Subcutaneous abdominal adipose tissue (tissue), 5 donors: ENCODE measurements at regions not wholly inside any gene's neighbourhood (a gene's known extent, or its start where the extent isn't known, plus 50 kb on each side); places are given as distances from the start of the nearest gene placed in this dataset.

Source experiments
- H3K27ac ChIP-seq: one replicate; pipeline ENCODE4 v1.7.0; 2013; ENCODE audit warnings: low read depth, mild to moderate bottlenecking, inconsistent platforms, low read length, moderate library complexity
- H3K27me3 ChIP-seq, 5 donors: one replicate each; pipeline ENCODE4 v1.7.0; 2013; ENCODE audit warnings: low read length in 5 of 5, inconsistent platforms in 1 of 5; ENCODE audit not compliant: control insufficient read depth in 5 of 5, insufficient read depth in 4 of 5
- H3K36me3 ChIP-seq, 5 donors: one replicate each; pipeline ENCODE4 v1.7.0; 2013; ENCODE audit warnings: low read length in 5 of 5; ENCODE audit not compliant: control insufficient read depth in 5 of 5, insufficient read depth in 5 of 5
- H3K4me1 ChIP-seq, 5 donors: one replicate each; pipeline ENCODE4 v1.7.0; 2013; ENCODE audit warnings: low read length in 5 of 5, mild to moderate bottlenecking in 3 of 5, moderate library complexity in 1 of 5; ENCODE audit not compliant: control insufficient read depth in 5 of 5, insufficient read depth in 5 of 5
- H3K4me3 ChIP-seq, 5 donors: one replicate each; pipeline ENCODE4 v1.7.0; 2013; ENCODE audit warnings: low read length in 5 of 5, low read depth in 1 of 5
- H3K9ac ChIP-seq, 5 donors: one replicate each; pipeline ENCODE4 v1.7.0; 2013; ENCODE audit warnings: low read length in 5 of 5, mild to moderate bottlenecking in 4 of 5, moderate library complexity in 3 of 5
- H3K9me3 ChIP-seq, 5 donors: one replicate each; pipeline ENCODE4 v1.7.0; 2013; ENCODE audit warnings: low read length in 5 of 5; ENCODE audit not compliant: control insufficient read depth in 5 of 5
- donor health status: healthy.
- donor health status: healthy.
- donor health status: healthy.
- donor health status: healthy.
- donor health status: healthy.

DNA sequence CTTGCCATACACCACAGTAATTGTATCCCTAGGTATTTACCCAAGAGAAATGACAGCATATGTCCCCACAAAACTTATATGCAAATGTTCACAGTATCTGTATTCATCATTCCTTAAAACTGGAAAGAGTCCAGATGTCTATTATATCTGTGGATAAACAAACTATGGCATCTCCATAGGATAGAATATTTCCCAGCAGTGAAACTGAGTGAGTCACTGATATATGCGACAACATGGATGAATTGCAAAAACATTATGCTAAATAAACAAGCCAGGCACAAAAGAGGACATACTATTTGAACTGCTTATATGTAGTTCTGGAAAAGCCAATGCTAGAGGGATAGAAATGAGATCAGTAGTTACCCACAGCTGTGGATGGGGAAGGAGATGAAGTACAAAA, 359.4 kb upstream of the DSEL start:
- Histone ChIP-seq H3K9ac (no peak overlapping the region), H3K27ac (no peak overlapping the region), H3K9me3 (no peaks in the 10 kb centered on the region), H3K4me3 (no peak overlapping the region), H3K36me3 (no peaks in the 10 kb centered on the region), H3K4me1 (no peaks in the 10 kb centered on the region), H3K27me3 (no peaks in the 10 kb centered on the region)

DNA sequence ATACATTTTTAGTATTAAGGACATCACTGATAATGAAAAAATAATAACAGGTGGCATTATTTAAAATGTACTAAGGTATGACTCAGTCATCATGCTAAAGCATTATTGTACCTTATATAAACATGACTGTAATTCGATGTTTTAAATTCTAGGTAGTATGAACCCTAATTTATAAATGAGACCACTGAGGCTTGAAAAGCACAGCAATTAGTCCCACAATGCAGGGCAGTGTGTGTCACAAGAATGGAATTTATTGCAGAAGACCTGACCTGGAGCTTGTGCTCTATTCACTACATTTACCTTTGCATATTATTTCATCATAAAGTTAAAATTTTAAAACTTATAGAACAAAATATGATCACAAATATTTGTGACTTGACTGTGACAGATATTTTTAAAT, 358.5 kb upstream of the DSEL start:
- H3K27me3 ChIP-seq: no peaks in the 10 kb centered on the region
- no peak overlapping the region for H3K27ac ChIP-seq
- H3K4me1 ChIP-seq: no peaks in the 10 kb centered on the region
- H3K9ac ChIP-seq: no peak overlapping the region
- no peaks in the 10 kb centered on the region for H3K9me3 ChIP-seq
- no peaks in the 10 kb centered on the region for H3K36me3 ChIP-seq
- no peak overlapping the region for H3K4me3 ChIP-seq

DNA sequence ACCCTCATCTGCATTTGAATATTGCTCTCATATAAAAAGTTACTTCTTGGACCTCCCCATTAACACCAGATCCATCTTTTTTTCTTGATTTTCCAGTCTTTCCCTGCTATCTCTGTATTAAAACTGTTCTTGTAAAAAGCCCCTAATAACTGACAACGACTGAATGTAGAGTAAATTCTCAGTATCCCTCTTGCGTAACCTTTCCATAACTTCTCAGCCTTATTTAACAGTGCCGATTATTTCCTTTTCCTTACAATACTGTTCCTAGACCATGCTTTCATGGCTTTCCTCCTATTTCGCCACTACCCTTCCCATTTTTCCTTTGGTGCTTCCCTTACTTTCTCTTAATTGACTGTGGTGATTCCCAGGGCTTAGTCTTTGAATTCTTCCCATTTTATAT, 348.9 kb upstream of the DSEL start:
- no peaks in the 10 kb centered on the region for H3K9me3 ChIP-seq

DNA sequence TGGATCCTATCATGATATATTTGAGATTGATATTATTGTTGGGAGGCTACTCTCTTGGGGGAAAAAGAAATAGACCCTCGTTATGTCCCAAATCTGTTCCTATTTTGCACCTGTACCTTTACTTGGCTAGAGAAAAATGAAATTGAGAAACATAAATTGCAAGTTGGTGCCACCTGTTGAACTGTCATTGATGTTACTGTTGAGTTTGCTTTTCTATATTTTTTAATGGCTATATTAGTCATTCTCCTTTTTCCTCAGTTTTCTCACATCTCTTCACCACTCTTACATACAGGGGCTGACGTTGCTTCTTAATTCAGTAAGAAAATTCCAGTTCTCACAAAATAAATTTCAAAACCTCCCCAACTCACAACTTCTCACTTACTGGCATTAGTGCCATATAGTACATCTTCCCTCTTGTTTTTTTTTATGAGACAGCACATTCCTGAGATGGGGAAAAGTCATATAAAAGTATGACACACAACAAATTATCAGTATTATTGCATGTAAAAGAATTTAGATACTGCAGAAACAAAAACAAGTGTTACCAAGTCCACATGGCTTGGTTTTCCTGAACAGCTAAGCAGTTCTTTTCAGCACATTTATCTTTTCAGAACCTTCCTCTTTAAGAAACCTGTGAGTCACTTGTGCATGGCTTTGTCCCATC, 348.3 kb upstream of the DSEL start:
- H3K27me3 ChIP-seq: no peaks in the 10 kb centered on the region
- no peak overlapping the region for H3K4me3 ChIP-seq
- no peaks in the 10 kb centered on the region for H3K4me1 ChIP-seq
- no peak overlapping the region for H3K9ac ChIP-seq
- H3K27ac ChIP-seq: no peak overlapping the region
- H3K9me3 ChIP-seq: no peaks in the 10 kb centered on the region
- no peaks in the 10 kb centered on the region for H3K36me3 ChIP-seq

More for the DNA sequence above, 348.9 kb upstream of the DSEL start:
- no peaks in the 10 kb centered on the region for H3K27me3 ChIP-seq
- no peak overlapping the region for H3K9ac ChIP-seq
- no peak overlapping the region for H3K4me3 ChIP-seq
- no peaks in the 10 kb centered on the region for H3K4me1 ChIP-seq
- H3K36me3 ChIP-seq: no peaks in the 10 kb centered on the region
- H3K27ac ChIP-seq: no peak overlapping the region

DNA sequence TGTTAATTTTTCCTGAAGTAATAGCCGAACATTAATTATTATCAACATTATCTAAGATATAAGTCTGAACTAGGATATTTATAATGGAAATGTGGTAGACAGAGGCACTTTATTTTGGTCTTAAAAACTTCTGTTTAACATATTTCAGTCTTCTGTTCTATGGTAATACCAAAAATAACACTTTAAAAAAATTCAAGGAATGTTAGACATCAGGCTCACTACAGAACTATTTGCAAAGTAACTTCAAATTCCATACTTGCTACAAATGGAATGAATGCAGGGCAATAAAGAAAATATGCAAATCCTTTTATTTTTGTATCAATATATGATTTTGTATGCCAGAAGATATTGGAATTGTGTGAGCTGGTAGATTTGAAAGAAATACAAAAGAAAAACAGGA, 345.5 kb upstream of the DSEL start:
- no peak overlapping the region for H3K27ac ChIP-seq
- H3K27me3 ChIP-seq: no peaks in the 10 kb centered on the region
- H3K4me3 ChIP-seq: no peak overlapping the region
- H3K4me1 ChIP-seq: no peaks in the 10 kb centered on the region
- no peak overlapping the region for H3K9ac ChIP-seq
- H3K36me3 ChIP-seq: no peaks in the 10 kb centered on the region
- peaks cover 0 to 7% (median 5%) of the 10 kb centered on the region in 5 donors for H3K9me3 ChIP-seq

DNA sequence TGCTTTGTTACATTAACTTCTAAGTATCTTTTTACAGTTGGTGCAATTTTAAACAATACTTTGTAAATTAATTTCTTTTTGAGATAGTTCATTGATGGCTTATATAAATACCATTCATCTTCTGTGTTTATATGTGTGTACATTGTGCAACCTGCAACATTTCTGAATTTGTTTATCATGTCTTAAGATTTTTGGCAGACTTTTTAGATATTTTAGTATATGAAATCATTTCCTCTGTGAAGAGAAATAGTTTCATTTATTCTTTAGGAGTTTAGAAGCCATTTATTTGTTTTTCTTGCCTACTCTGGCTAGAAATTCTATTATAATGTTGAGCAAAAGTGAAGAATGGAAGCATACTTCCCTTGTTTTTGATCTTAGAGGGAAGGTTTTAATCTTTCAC, 337.8 kb upstream of the DSEL start:
- H3K9ac ChIP-seq: no peak overlapping the region
- H3K4me1 ChIP-seq: no peaks in the 10 kb centered on the region
- no peaks in the 10 kb centered on the region for H3K36me3 ChIP-seq
- peaks cover 0 to 7% (median 5%) of the 10 kb centered on the region in 5 donors for H3K9me3 ChIP-seq
- H3K27ac ChIP-seq: no peak overlapping the region
- no peak overlapping the region for H3K4me3 ChIP-seq
- no peaks in the 10 kb centered on the region for H3K27me3 ChIP-seq

DNA sequence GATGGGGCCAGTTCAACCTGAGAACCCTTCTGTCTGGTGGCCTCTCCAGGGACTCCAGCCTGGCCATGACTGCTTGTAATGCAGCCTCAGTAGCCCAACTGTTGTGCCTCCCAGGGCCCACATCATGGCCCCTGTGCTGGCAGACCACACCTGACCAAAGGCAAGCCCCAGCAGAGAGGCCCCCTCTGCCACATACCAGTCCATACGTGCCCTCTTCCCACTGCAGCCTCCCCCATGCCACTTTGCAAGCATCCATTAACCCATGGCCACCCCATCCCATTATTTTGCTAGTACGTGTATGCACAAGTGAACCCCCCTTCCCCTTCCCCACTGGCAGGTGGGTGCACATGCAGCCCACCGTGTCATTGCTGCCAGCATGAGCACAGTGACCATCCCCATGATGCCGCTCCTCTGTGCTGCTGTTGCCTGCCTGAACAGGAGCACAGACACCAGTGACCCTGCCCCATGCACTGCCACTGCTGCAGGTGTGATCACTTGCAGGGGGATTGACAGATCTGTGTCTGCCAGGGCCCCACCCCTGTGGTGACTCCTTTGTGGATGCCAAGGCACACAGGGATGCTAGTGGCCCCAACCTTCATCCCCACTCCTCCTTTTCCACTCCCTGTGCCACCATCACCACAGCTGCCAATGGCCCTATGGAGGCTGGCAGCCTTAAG, 330.0 kb upstream of the DSEL start:
- H3K4me3 ChIP-seq: no peak overlapping the region
- H3K27ac ChIP-seq: no peak overlapping the region
- H3K27me3 ChIP-seq: no peaks in the 10 kb centered on the region
- no peaks in the 10 kb centered on the region for H3K4me1 ChIP-seq
- H3K36me3 ChIP-seq: no peaks in the 10 kb centered on the region
- no peak overlapping the region for H3K9ac ChIP-seq
- H3K9me3 ChIP-seq: peaks cover 0 to 2% (median 0%) of the 10 kb centered on the region in 5 donors

DNA sequence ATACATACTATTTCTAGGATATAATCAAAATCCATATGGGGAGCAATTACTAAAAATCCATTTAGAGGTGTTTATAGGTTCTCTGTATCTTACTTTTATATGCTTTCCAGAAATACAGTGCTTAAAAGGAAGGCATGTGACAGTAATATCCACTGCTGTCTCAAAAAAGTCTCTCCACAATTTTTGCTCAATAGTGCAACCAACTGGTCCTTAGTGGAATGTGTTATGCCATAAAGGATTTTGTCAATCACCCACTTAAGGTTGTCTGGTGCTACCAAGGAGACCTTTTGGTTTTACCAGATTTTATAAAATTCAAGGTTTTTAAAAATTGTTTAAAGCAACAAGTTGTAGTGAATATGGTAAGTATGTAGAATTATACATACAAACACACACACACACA, 328.5 kb upstream of the DSEL start:
- Histone ChIP-seq H3K27me3 (no peaks in the 10 kb centered on the region), H3K27ac (no peak overlapping the region), H3K9ac (no peak overlapping the region), H3K36me3 (no peaks in the 10 kb centered on the region), H3K9me3 (peaks cover 0 to 2% (median 0%) of the 10 kb centered on the region in 5 donors), H3K4me1 (no peaks in the 10 kb centered on the region), H3K4me3 (no peak overlapping the region)

DNA sequence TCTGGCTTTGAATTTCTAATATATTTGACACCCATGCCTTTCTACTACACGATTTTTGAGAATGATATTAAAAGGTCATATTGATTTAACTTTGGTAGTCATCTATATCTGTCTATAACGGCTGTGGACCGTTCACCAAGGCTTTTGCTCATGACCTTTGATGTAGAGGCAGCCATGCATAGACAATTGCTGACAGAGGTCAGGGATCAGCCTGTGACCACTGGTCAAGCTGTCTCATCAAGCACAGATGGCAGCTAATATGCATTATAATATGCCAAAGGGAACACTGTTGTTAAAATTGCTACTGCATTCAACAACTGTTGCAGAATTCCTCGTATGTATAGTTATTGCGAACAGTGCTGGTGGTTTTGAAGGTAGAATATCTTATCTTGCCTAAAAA, 323.9 kb upstream of the DSEL start:
- Histone ChIP-seq H3K9me3 (no peaks in the 10 kb centered on the region), H3K4me3 (no peak overlapping the region), H3K27me3 (no peaks in the 10 kb centered on the region), H3K36me3 (no peaks in the 10 kb centered on the region), H3K9ac (no peak overlapping the region), H3K4me1 (no peaks in the 10 kb centered on the region), H3K27ac (no peak overlapping the region)

DNA sequence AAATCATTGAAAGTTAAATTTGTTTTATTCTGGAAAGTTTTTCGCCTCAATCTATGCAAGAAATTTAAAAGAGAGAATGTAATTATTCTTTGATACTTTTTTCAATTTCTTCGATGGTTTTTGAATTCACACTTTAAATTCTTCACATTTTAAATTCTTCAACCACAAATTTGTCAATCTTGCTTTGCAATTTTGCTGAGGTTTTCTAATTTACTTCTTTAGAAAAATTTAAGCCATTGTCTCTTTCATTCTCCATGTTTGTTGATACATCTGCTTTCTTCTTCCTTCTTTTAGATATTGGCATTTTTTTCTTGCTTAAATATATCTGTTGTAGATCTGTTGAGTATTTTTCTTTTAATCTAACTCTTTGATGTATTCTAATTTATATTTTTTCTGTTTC, 301.9 kb upstream of the DSEL start:
- H3K4me3 ChIP-seq: no peak overlapping the region
- no peak overlapping the region for H3K9ac ChIP-seq
- H3K27ac ChIP-seq: no peak overlapping the region
- H3K27me3 ChIP-seq: no peaks in the 10 kb centered on the region
- no peaks in the 10 kb centered on the region for H3K36me3 ChIP-seq
- H3K4me1 ChIP-seq: peaks cover 0 to 3% (median 0%) of the 10 kb centered on the region in 5 donors
- no peaks in the 10 kb centered on the region for H3K9me3 ChIP-seq
